ENCODE measurements at regions not wholly inside any gene's neighbourhood (a gene's known extent, or its start where the extent isn't known, plus 50 kb on each side); places are given as distances from the start of the nearest gene placed in this dataset.

DNA sequence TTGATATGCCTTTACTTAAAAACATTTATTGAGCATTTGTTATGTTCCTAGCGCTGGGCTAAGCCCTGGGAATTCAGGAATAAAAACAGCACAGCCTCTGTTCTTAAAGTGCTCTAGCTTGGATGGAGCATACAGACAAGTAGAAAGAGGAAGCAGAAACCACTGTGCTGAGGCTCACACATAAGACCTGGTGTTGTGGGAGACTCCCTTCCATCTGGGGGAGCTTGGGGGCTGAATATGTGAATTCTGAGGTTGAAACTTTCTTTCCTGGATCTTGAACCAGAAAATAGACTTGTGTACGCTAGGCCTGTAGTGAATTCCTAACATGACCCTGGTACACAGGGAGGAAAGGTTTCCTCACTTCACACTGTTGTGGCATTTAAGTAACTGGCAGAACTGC, 209.9 kb downstream of the ZNF326 start:
- peaks cover 2% of the 10 kb centered on the region for H3K27me3 Mint-ChIP-seq (ENCODE audit: insufficient read depth)
- Histone ChIP-seq H3K27ac (ENCODE audit: low read depth, low read length) (no peak overlapping the region), H3K9ac (ENCODE audit: extremely low read depth, low read length, poor library complexity, severe bottlenecking) (no peak overlapping the region), H3K4me1 (ENCODE audit: control insufficient read depth, insufficient read depth, low read length) (peaks cover 9% of the 10 kb centered on the region), H3K36me3 (ENCODE audit: control insufficient read depth, insufficient read depth, low read length) (no peaks in the 10 kb centered on the region), H3K27me3 (ENCODE audit: control insufficient read depth, insufficient read depth, low read length, poor library complexity, severe bottlenecking) (no peaks in the 10 kb centered on the region), H3K4me3 (ENCODE audit: low read length) (no peak overlapping the region), H3K9me3 (ENCODE audit: control insufficient read depth, low read length) (no peaks in the 10 kb centered on the region)
- TF ChIP-seq CTCF (conservative IDR thresholded peaks at IDR 0.05) = no peak
- H3K36me3 Mint-ChIP-seq (ENCODE audit: low read depth) = no peaks in the 10 kb centered on the region
- no peak for DNase-seq
- H3K9me3 Mint-ChIP-seq = no peaks in the 10 kb centered on the region
- peaks cover 42% of the 10 kb centered on the region for H3K4me1 Mint-ChIP-seq
- no peak overlapping the region for H3K4me3 Mint-ChIP-seq
- H3K27ac Mint-ChIP-seq = no peak overlapping the region
- 94 to 100% methylated on average over 2 of the region's 2 CpGs for WGBS, 2 experiments (ENCODE audit: insufficient coverage in 1 of 2, insufficient read length in 1 of 2)

DNA sequence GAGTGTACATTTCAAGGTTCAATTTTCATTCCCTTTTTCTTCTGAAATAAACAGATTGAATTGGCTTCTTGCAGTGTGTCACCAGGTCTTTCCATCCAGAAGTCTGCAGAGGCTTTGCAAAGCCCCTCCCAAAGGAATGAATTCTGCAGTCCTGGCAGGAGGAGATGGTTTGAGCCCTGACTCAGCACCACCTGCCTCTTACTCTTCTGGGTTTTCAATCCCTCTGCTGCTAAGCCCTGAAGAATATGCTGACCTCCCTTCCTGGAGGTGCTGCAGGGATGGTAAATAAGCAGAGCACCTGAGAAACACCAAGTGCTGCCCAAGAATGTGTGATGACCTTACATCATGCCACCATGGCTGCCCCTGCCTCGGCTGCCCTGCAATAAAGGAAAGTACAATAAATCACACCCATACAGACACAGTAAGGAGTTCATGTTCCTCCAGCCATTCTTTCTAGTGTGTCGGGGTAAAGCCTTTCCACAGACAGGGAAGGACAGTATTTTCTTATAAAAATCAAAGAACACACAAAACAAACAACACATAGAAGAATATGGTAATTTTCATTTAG, 209.2 kb downstream of the ZNF326 start:
- no peaks in the 10 kb centered on the region for H3K36me3 Mint-ChIP-seq (ENCODE audit: low read depth)
- H3K9me3 Mint-ChIP-seq = no peaks in the 10 kb centered on the region
- no peak for DNase-seq
- Histone ChIP-seq H3K36me3 (ENCODE audit: control insufficient read depth, insufficient read depth, low read length) (no peaks in the 10 kb centered on the region), H3K9me3 (ENCODE audit: control insufficient read depth, low read length) (no peaks in the 10 kb centered on the region), H3K4me3 (ENCODE audit: low read length) (no peak overlapping the region), H3K9ac (ENCODE audit: extremely low read depth, low read length, poor library complexity, severe bottlenecking) (no peak overlapping the region), H3K27ac (ENCODE audit: low read depth, low read length) (no peak overlapping the region), H3K27me3 (ENCODE audit: control insufficient read depth, insufficient read depth, low read length, poor library complexity, severe bottlenecking) (no peaks in the 10 kb centered on the region), H3K4me1 (ENCODE audit: control insufficient read depth, insufficient read depth, low read length) (peaks cover 12% of the 10 kb centered on the region)
- WGBS, 2 experiments (ENCODE audit: insufficient coverage in 1 of 2, insufficient read length in 1 of 2) = 95% methylated on average over 2 of the region's 2 CpGs; no CpG with 5 or more reads in 1 of the 2 experiments
- H3K27ac Mint-ChIP-seq = no peak overlapping the region
- peaks cover 2% of the 10 kb centered on the region for H3K27me3 Mint-ChIP-seq (ENCODE audit: insufficient read depth)
- H3K4me3 Mint-ChIP-seq = no peak overlapping the region
- peaks cover 40% of the 10 kb centered on the region for H3K4me1 Mint-ChIP-seq
- no peak for TF ChIP-seq CTCF (conservative IDR thresholded peaks at IDR 0.05)

DNA sequence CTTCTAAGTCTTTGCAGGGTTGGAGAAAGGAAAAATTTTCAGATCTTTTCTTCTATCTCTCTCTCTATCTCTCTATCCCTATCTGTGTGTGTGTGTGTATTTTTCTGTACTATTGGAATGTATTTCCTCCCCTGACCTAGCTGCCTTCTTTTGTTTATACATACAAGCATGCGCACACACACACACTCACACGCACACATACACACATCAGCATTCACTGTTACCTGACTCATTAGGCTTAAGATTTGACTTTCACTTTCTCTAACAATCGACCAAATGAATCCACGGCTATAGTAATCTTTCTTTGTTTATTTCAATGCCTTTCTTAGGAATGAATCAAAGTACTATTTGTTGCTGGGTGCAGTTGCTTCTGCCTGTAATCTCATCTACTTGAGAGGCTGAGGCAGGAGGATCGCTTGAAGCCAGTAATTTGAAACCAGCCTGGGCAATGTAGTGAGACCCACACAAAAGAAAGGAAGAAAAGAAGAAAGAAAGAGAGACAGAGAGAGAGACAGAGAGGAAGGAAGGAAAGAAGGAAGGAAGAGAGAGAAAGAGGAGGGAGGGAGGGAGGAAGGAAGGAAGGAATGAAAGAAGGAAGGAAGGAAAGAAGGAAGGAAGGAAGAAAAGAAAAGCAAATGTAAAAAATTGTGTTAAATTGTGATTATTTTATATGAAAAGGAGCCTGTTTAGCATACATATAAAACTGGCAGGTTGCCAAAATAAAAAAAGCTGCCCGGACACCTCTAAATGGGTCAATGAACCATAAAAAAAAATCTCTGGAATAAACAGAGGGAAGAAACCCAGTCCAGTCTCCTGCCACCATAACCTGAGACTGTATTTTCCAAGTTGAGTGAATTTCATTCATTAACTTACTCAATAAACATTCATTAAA, 206.8 kb downstream of the ZNF326 start:
- H3K27me3 Mint-ChIP-seq (ENCODE audit: insufficient read depth) = peaks cover 2% of the 10 kb centered on the region
- DNase-seq = no peak
- H3K4me3 Mint-ChIP-seq = no peak overlapping the region

More for the DNA sequence above, 206.8 kb downstream of the ZNF326 start:
- H3K4me1 Mint-ChIP-seq = peaks cover 58% of the 10 kb centered on the region
- no peaks in the 10 kb centered on the region for H3K36me3 Mint-ChIP-seq (ENCODE audit: low read depth)
- Histone ChIP-seq H3K27ac (ENCODE audit: low read depth, low read length) (no peak overlapping the region), H3K36me3 (ENCODE audit: control insufficient read depth, insufficient read depth, low read length) (no peaks in the 10 kb centered on the region), H3K27me3 (ENCODE audit: control insufficient read depth, insufficient read depth, low read length, poor library complexity, severe bottlenecking) (no peaks in the 10 kb centered on the region), H3K4me1 (ENCODE audit: control insufficient read depth, insufficient read depth, low read length) (peaks cover 22% of the 10 kb centered on the region), H3K9me3 (ENCODE audit: control insufficient read depth, low read length) (no peaks in the 10 kb centered on the region), H3K9ac (ENCODE audit: extremely low read depth, low read length, poor library complexity, severe bottlenecking) (no peak overlapping the region), H3K4me3 (ENCODE audit: low read length) (no peak overlapping the region)
- H3K9me3 Mint-ChIP-seq = no peaks in the 10 kb centered on the region
- WGBS, 2 experiments (ENCODE audit: insufficient coverage in 1 of 2, insufficient read length in 1 of 2) = 94 to 100% methylated on average over 2 to 6 of the region's 6 CpGs
- TF ChIP-seq CTCF (conservative IDR thresholded peaks at IDR 0.05) = no peak
- H3K27ac Mint-ChIP-seq = no peak overlapping the region

Data from endodermal cell (in vitro differentiated cells).